Tibial nerve (tissue), 4 donors: ENCODE measurements at regions not wholly inside any gene's neighbourhood (a gene's known extent, or its start where the extent isn't known, plus 50 kb on each side); places are given as distances from the start of the nearest gene placed in this dataset.

Experiments
- DNase-seq, 2 donors: peaks; one replicate each; pipeline ENCODE4 v3.0.0-alpha.2; 2019; ENCODE audit warnings: low spot score in 2 of 2
- H3K27ac ChIP-seq, 4 donors: fragments of 200-600 bp; sonication (generic) in 3 of 4; one replicate each; pipeline ENCODE4 v1.5.1; 2017 to 2019; ENCODE audit warnings: mild to moderate bottlenecking in 1 of 4
- H3K27me3 ChIP-seq, 2 donors: fragments of 200-600 bp; sonication (generic) in 1 of 2; one replicate each; pipeline versions ENCODE4 v1.5.1 to v1.6.0; 2017 to 2019
- H3K36me3 ChIP-seq, 3 donors: fragments of 200-600 bp; sonication (generic); one replicate each; pipeline ENCODE4 v1.5.1; 2018 to 2019
- H3K4me1 ChIP-seq, 4 donors: fragments of 200-600 bp; sonication (generic) in 3 of 4; one replicate each; pipeline ENCODE4 v1.5.1; 2017 to 2019
- H3K4me3 ChIP-seq, 4 donors: fragments of 200-600 bp; sonication (generic) in 3 of 4; one replicate each; pipeline ENCODE4 v1.5.1; 2017 to 2019; ENCODE audit warnings: mild to moderate bottlenecking in 1 of 4, moderate library complexity in 1 of 4
- H3K9me3 ChIP-seq, 4 donors: fragments of 200-600 bp; sonication (generic) in 3 of 4; one replicate each; pipeline ENCODE4 v1.5.1; 2017 to 2019
- CTCF ChIP-seq, 5 experiments: fragments of 200-600 bp in 3 of 5; fragments of 450-650 bp in 2 of 5; sonication (generic) in 3 of 5; IDR thresholded peaks; one replicate each; pipeline ENCODE4 v1.5.1; 2016 to 2019; ENCODE audit warnings: antibody characterized with exemption in 5 of 5, mild to moderate bottlenecking in 3 of 5, moderate library complexity in 2 of 5
- EP300 ChIP-seq, 2 donors: sonication (generic); formaldehyde crosslinking; IDR thresholded peaks; one replicate each; pipeline ENCODE4 v1.6.1; 2017; ENCODE audit warnings: antibody characterized with exemption in 2 of 2, mild to moderate bottlenecking in 1 of 2
- POLR2A ChIP-seq, 2 donors: fragments of 450-650 bp; IDR thresholded peaks; one replicate each; pipeline ENCODE4 v1.6.1; 2017; ENCODE audit warnings: antibody characterized with exemption in 2 of 2, mild to moderate bottlenecking in 2 of 2, moderate library complexity in 2 of 2
- WGBS, 2 donors: methylation state at CpG; one replicate each; pipeline ENCODE4 v1.1.5; 2018; 5-methylcytosine and 5-hydroxymethylcytosine counted together

DNA sequence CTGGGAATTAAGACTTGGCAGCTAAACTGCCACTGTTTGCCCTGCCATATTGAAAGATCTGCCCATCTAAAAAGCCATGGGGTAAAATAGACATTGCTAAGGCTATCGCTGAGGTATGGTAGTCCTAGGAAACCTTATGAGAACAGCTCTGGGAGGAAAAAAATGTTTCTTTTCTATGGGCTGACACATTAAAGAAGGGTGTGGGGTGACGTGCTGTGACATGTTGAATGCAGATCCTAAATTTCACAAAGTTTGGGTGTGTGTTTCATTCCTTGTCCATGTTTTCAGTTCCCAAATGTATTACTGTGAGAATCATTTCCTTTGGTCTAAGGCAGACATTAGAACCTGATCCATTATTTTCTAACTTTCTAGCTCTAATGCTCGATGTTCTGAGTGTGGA is 766.4 kb downstream of the BCL11A start:
- H3K27ac ChIP-seq: no peak overlapping the region
- H3K27me3 ChIP-seq: no peaks in the 10 kb centered on the region
- WGBS, 2 donors: 78 to 86% methylated on average over 3 of the region's 3 CpGs
- H3K4me1 ChIP-seq: no peaks in the 10 kb centered on the region
- DNase-seq: no peak
- no peak overlapping the region for H3K4me3 ChIP-seq
- H3K9me3 ChIP-seq: no peaks in the 10 kb centered on the region
- no peak for TF ChIP-seq POLR2A (IDR thresholded peaks at IDR 0.05)
- TF ChIP-seq EP300 (IDR thresholded peaks at IDR 0.05): no peak
- no peak for TF ChIP-seq CTCF (IDR thresholded peaks at IDR 0.05)
- no peaks in the 10 kb centered on the region for H3K36me3 ChIP-seq

DNA sequence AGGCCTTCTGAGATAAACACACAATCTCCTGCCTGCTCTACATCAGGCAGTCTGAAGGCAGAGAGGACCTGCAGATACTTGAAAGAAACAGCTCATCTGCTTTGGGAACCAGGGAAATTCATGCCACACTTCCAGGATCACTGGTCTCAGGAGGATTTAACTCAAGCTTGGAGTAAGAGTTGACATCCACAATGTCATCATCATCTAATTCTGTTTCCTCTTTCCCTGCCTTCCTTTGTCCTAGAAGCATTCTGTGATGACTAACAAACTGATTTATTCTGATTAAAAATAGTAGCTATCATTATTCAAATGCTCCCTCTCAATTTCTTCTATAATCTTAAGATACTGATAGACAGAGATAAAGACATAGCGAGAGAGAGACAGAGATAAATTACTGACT is 766.8 kb downstream of the BCL11A start:
- Histone ChIP-seq H3K36me3 (no peaks in the 10 kb centered on the region), H3K4me1 (no peaks in the 10 kb centered on the region), H3K9me3 (no peaks in the 10 kb centered on the region), H3K27ac (no peak overlapping the region), H3K4me3 (no peak overlapping the region), H3K27me3 (no peaks in the 10 kb centered on the region)
- DNase-seq: no peak
- TF ChIP-seq CTCF (IDR thresholded peaks at IDR 0.05) (no peak), POLR2A (IDR thresholded peaks at IDR 0.05) (no peak), EP300 (IDR thresholded peaks at IDR 0.05) (no peak)
- 88% methylated on average over 1 of the region's 1 CpG for WGBS, 2 donors

DNA sequence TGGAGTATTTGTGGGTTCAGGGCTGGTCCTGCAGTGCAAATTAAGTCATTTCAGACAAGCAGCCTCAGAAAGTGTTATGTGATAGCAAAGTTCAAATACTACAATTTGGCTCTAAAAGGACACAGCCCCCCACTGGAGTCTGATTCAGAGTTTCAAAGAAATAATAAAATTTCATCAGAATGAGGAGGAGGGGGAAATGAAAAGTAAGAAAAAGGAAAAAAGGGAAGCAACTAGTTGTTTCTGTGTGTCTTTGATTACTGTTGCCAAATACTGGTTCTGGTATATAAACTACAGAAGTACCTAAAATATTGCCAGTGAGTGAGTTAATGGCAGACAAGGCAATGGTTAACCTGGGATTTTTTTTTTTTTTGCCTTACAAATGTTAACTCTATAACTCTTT is 773.9 kb downstream of the BCL11A start:
- H3K4me3 ChIP-seq: no peak overlapping the region
- no peak for TF ChIP-seq CTCF (IDR thresholded peaks at IDR 0.05)
- no peaks in the 10 kb centered on the region for H3K36me3 ChIP-seq
- no peak for DNase-seq
- H3K9me3 ChIP-seq: no peaks in the 10 kb centered on the region
- no peaks in the 10 kb centered on the region for H3K27me3 ChIP-seq
- no peaks in the 10 kb centered on the region for H3K4me1 ChIP-seq
- no peak overlapping the region for H3K27ac ChIP-seq

DNA sequence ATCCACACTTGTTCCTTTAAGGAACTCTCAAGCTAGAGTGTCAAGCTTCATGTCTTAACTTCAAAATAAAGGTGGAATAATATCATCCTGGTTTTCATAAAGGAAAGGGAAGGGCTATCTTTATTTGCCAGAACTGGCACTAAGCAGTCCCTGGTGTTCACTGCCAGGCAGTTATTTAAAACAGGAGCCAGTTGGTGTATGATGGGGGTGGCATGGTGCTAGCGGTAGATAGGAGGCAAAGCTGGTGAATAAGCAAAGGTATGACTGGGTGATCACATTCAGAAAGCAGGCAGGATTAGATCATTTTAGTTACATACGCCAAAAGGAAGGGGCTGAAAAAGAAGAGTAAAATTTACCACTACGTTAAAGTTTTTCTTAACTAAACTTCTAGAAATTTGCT is 776.3 kb downstream of the BCL11A start:
- Histone ChIP-seq H3K27ac (no peak overlapping the region), H3K36me3 (no peaks in the 10 kb centered on the region), H3K4me3 (no peak overlapping the region), H3K27me3 (no peaks in the 10 kb centered on the region), H3K9me3 (no peaks in the 10 kb centered on the region), H3K4me1 (no peaks in the 10 kb centered on the region)
- TF ChIP-seq POLR2A (IDR thresholded peaks at IDR 0.05) (no peak), EP300 (IDR thresholded peaks at IDR 0.05) (no peak), CTCF (IDR thresholded peaks at IDR 0.05) (no peak)
- 90 to 93% methylated on average over 3 of the region's 3 CpGs for WGBS, 2 donors
- no peak for DNase-seq

DNA sequence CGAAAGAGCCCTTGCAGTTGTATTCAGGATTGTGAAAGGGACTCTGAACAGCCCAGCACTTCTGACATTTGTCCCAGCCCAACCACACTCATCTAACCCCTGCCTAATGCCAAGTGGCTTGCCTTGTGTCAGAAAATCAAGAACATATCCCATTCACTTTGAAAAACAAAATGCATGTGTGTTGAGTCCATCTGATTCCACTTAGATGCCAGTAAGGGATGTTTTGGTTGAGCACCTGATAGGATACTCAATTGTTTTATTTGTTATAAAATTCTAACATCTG is 776.8 kb downstream of the BCL11A start:
- no peak for DNase-seq
- Histone ChIP-seq H3K9me3 (no peaks in the 10 kb centered on the region), H3K36me3 (no peaks in the 10 kb centered on the region), H3K4me3 (no peak overlapping the region), H3K27ac (no peak overlapping the region), H3K27me3 (no peaks in the 10 kb centered on the region), H3K4me1 (no peaks in the 10 kb centered on the region)
- 36 to 63% methylated on average over 1 of the region's 1 CpG for WGBS, 2 donors
- TF ChIP-seq POLR2A (IDR thresholded peaks at IDR 0.05): no peak
- no peak for TF ChIP-seq EP300 (IDR thresholded peaks at IDR 0.05)
- TF ChIP-seq CTCF (IDR thresholded peaks at IDR 0.05): no peak
